Gastrocnemius medialis (tissue), 4 donors: ENCODE measurements at regions not wholly inside any gene's neighbourhood (a gene's known extent, or its start where the extent isn't known, plus 50 kb on each side); places are given as distances from the start of the nearest gene placed in this dataset.

Source experiments
- CTCF ChIP-seq, 5 experiments: fragments of 450-650 bp in 3 of 5; fragments of 200-600 bp in 2 of 5; sonication (generic) in 2 of 5; IDR thresholded peaks in 4 of 5; conservative IDR thresholded peaks in 1 of 5; 1 replicate in 4 of 5; 2 replicates in 1 of 5; pipeline ENCODE4 v1.5.1; 2016 to 2019; ENCODE audit warnings: antibody characterized with exemption in 5 of 5, mild to moderate bottlenecking in 3 of 5, moderate library complexity in 3 of 5
- POLR2A ChIP-seq, 2 donors: fragments of 450-650 bp; IDR thresholded peaks; one replicate each; pipeline ENCODE4 v1.6.1; 2017; ENCODE audit warnings: antibody characterized with exemption in 2 of 2, mild to moderate bottlenecking in 2 of 2, moderate library complexity in 2 of 2

- no peak for TF ChIP-seq CTCF (IDR thresholded peaks at IDR 0.05 in 4 of 5, conservative IDR thresholded peaks at IDR 0.05 in 1 of 5)
- TF ChIP-seq POLR2A (IDR thresholded peaks at IDR 0.05), result no peak
Observed at GRCh38 chr5:66364186-66364585, 220.1 kb downstream of the SREK1 start.
